Endothelial cell of umbilical vein (primary cell): ENCODE measurements at regions not wholly inside any gene's neighbourhood (a gene's known extent, or its start where the extent isn't known, plus 50 kb on each side); places are given as distances from the start of the nearest gene placed in this dataset. TPM values are rescaled to one million over a fixed set of nuclear protein-coding genes. Genes with fewer than 3 reads are reported as not detected.

Experiments
- BruUV-seq: library from RNA; stranded (reverse); fragments of 400-500 nt; replicated peaks from 2 replicates; lab custom pipeline; 2021; lab: Mats Ljungman, UMichigan
- CTCF ChIA-PET: fragments of 300-600, 350-600 bp; sonication (Branson Sonifier 250); formaldehyde crosslinking; loops from one replicate; lab custom pipeline; 2021; ENCODE audit warnings: antibody characterized with exemption, inconsistent platforms; lab: Charles Lee
- POLR2A ChIA-PET: fragments of 300-600, 350-600 bp; sonication (Branson Sonifier 250); formaldehyde crosslinking; loops from one replicate; lab custom pipeline; 2021; ENCODE audit warnings: antibody characterized with exemption, inconsistent platforms; lab: Charles Lee
- DNase-seq: peaks from one replicate; pipeline ENCODE4 v3.0.0-alpha.2; 2011; ENCODE audit warnings: low read depth, low spot score
- FAIRE-seq: peaks from 2 replicates; lab custom pipeline; 2011; peaks lifted over from hg19 to GRCh38; lab: Jason Lieb, UNC
- H2AFZ ChIP-seq: 2 replicates; pipeline ENCODE4 v1.6.0; 2012; ENCODE audit warnings: low read depth, low read length, control low read depth, inconsistent platforms
- H3K27ac ChIP-seq: 2 replicates; pipeline ENCODE4 v1.5.1; 2011; ENCODE audit warnings: low read depth, mild to moderate bottlenecking, control low read depth, low read length, moderate library complexity; ENCODE audit not compliant: insufficient read depth
- H3K27me3 ChIP-seq, 2 experiments: 2 replicates each; pipeline versions ENCODE4 v1.6.0 to v1.6.1; 2011; ENCODE audit warnings: low read length in 2 of 2, mixed read lengths in 1 of 2; ENCODE audit not compliant: control insufficient read depth in 2 of 2, insufficient read depth in 2 of 2
- H3K36me3 ChIP-seq, 2 experiments: 2 replicates in 1 of 2; 3 replicates in 1 of 2; pipeline ENCODE4 v1.5.1; 2011; ENCODE audit warnings: low read length in 2 of 2, mild to moderate bottlenecking in 1 of 2, moderate library complexity in 1 of 2; ENCODE audit not compliant: control insufficient read depth in 2 of 2, insufficient read depth in 2 of 2; ENCODE audit errors: extremely low read depth in 1 of 2
- H3K4me1 ChIP-seq: 3 replicates; pipeline ENCODE4 v1.5.1; 2011; ENCODE audit warnings: mild to moderate bottlenecking, low read length; ENCODE audit not compliant: control insufficient read depth, insufficient read depth; ENCODE audit errors: extremely low read depth
- H3K4me2 ChIP-seq: 2 replicates; pipeline ENCODE4 v1.6.1; 2011; ENCODE audit warnings: low read length, control low read depth, mixed read lengths; ENCODE audit not compliant: insufficient read depth
- H3K4me3 ChIP-seq, 3 experiments: fragments of 200-600 bp in 1 of 3; sonication (generic), shearing (Covaris generic) in 1 of 3; replicated peaks in 1 of 3; 2 replicates each; pipeline ENCODE4 v1.5.1; 2011 to 2016; ENCODE audit warnings: control low read depth in 3 of 3, low read length in 3 of 3, mild to moderate bottlenecking in 2 of 3, inconsistent platforms in 1 of 3, low read depth in 1 of 3, moderate library complexity in 1 of 3; ENCODE audit not compliant: insufficient read depth in 1 of 3
- H3K79me2 ChIP-seq: 2 replicates; pipeline ENCODE4 v1.6.0; 2012; ENCODE audit warnings: low read length, inconsistent platforms; ENCODE audit not compliant: control insufficient read depth, insufficient read depth
- H3K9ac ChIP-seq: replicated peaks from 2 replicates; pipeline ENCODE3; 2011; ENCODE audit warnings: low read length, control low read depth; ENCODE audit not compliant: insufficient read depth; ENCODE audit errors: extremely low read depth
- H3K9me1 ChIP-seq: replicated peaks from 3 replicates; pipeline ENCODE4 v1.6.0; 2011; ENCODE audit warnings: mild to moderate bottlenecking, low read length; ENCODE audit not compliant: control insufficient read depth, insufficient read depth; ENCODE audit errors: extremely low read depth
- H3K9me3 ChIP-seq: replicated peaks from 2 replicates; pipeline ENCODE4 v1.5.1; 2012; ENCODE audit warnings: low read length, inconsistent platforms; ENCODE audit not compliant: control insufficient read depth, insufficient read depth
- H4K20me1 ChIP-seq: replicated peaks from 2 replicates; pipeline ENCODE3; 2011; ENCODE audit warnings: mild to moderate bottlenecking, low read length; ENCODE audit not compliant: control insufficient read depth, insufficient read depth; ENCODE audit errors: extremely low read depth
- CTCF ChIP-seq, 2 donors: IDR thresholded peaks; 1 replicate in 1 of 2; 2 replicates in 1 of 2; pipeline ENCODE4 v1.5.1; 2011; ENCODE audit warnings: low read length in 2 of 2, mild to moderate bottlenecking in 2 of 2, moderate library complexity in 2 of 2, control low read depth in 1 of 2, inconsistent platforms in 1 of 2, low read depth in 1 of 2; ENCODE audit not compliant: insufficient read depth in 1 of 2; ENCODE audit errors: extremely low read depth in 1 of 2
- EZH2 ChIP-seq: IDR thresholded peaks from 2 replicates; pipeline ENCODE4 v1.6.1; 2012; ENCODE audit warnings: borderline replicate concordance, low read depth, mild to moderate bottlenecking, moderate library complexity, low read length, inconsistent platforms; ENCODE audit not compliant: severe bottlenecking
- FOS ChIP-seq: IDR thresholded peaks from 2 replicates; pipeline ENCODE4 v1.6.1; 2011; ENCODE audit warnings: mild to moderate bottlenecking, low read length, moderate library complexity, borderline replicate concordance; ENCODE audit not compliant: insufficient read depth
- GATA2 ChIP-seq: IDR thresholded peaks from 2 replicates; pipeline ENCODE4 v1.7.0; 2011; ENCODE audit warnings: low read depth, mild to moderate bottlenecking, moderate library complexity, mixed read lengths, low read length; ENCODE audit not compliant: insufficient read length, insufficient read depth
- JUN ChIP-seq: IDR thresholded peaks from 2 replicates; pipeline ENCODE4 v1.6.1; 2011; ENCODE audit warnings: borderline replicate concordance, low read depth; ENCODE audit not compliant: insufficient read length, insufficient read depth
- MAX ChIP-seq: IDR thresholded peaks from 2 replicates; pipeline ENCODE4 v1.6.1; 2011; ENCODE audit not compliant: insufficient read depth, insufficient read length
- MYC ChIP-seq: IDR thresholded peaks from one replicate; pipeline ENCODE4 v1.6.1; 2011; ENCODE audit warnings: mild to moderate bottlenecking, low read depth, low read length
- POLR2A ChIP-seq: IDR thresholded peaks from 2 replicates; pipeline ENCODE4 v1.6.1; 2012; ENCODE audit warnings: low read depth, mild to moderate bottlenecking, control low read depth, low read length
- POLR2AphosphoS5 ChIP-seq: IDR thresholded peaks from 2 replicates; pipeline ENCODE4 v1.6.1; 2012; ENCODE audit warnings: low read depth, mild to moderate bottlenecking, control low read depth, low read length, moderate library complexity; ENCODE audit not compliant: insufficient read depth
- dilution Hi-C: fragments of 300-500 bp; cut with MboI; formaldehyde crosslinking; loops from one replicate; pipeline ENCODE4 v1.15.0; 2019; ENCODE audit warnings: low sequenced_read_pairs; ENCODE audit not compliant: extremely low pct_ligation_motif_present
- intact Hi-C: fragments of 100-400 bp; cut with micrococcal nuclease; formaldehyde crosslinking; loops from one replicate; pipeline ENCODE4 v1.10.0; 2022
- small RNA-seq: library from RNA; depleted of rRNA; stranded (forward); fragments of <200 nt; gene quantifications from one replicate; pipeline ENCODE3, GENCODE V24; 2012; ENCODE audit warnings: low replicate concordance, low read depth; ENCODE audit not compliant: insufficient read depth, insufficient read length

- Histone ChIP-seq H3K9ac (no peak overlapping the region), H3K4me3 (no peak overlapping the region), H3K27ac (no peak overlapping the region), H3K9me3 (no peaks in the 10 kb centered on the region), H3K36me3 (no peaks in the 10 kb centered on the region), H3K79me2 (no peaks in the 10 kb centered on the region), H3K4me2 (no peak overlapping the region), H3K27me3 (no peaks in the 10 kb centered on the region), H3K9me1 (no peaks in the 10 kb centered on the region), H2AFZ (no peak overlapping the region), H4K20me1 (no peaks in the 10 kb centered on the region), H3K4me1 (no peaks in the 10 kb centered on the region)
- POLR2A ChIA-PET, result no interaction called here
- CTCF ChIA-PET, result no interaction called here
- DNase-seq, result no peak
- BruUV-seq, result no TSS peak
- intact Hi-C loops, result loop anchor here (10.0 kb wide), 1 partner anchor 65 kb away; no protein-coding TSS in a partner anchor
- no peak for TF ChIP-seq MAX
- no peak for TF ChIP-seq MYC
- TF ChIP-seq JUN, result no peak
- TF ChIP-seq FOS, result no peak
- no peak for TF ChIP-seq POLR2A
- TF ChIP-seq CTCF (IDR thresholded peaks at IDR 0.05; ENCODE audit: extremely low read depth in 1 of 2, insufficient read depth in 1 of 2, low read depth in 1 of 2, low read length in 2 of 2), result no peak
- TF ChIP-seq EZH2, result no peak
- TF ChIP-seq POLR2AphosphoS5, result no peak
- no peak for TF ChIP-seq GATA2
- FAIRE-seq, result no peak
- dilution Hi-C loops, result no loop called here
Measured at GRCh38 chr18:64199581-64199980, 50.7 kb upstream of the LINC00305 start.

Small RNA genes lying in the stretch of these regions (small RNA-seq; reads per million reads assigned to genes)
- not detected for gene AC027506.1
